Mesodermal cell (in vitro differentiated cells): ENCODE measurements at regions not wholly inside any gene's neighbourhood (a gene's known extent, or its start where the extent isn't known, plus 50 kb on each side); places are given as distances from the start of the nearest gene placed in this dataset.

Experiments used
- H3K27ac ChIP-seq: 2 replicates; pipeline ENCODE4 v1.7.0; 2013; ENCODE audit warnings: mild to moderate bottlenecking, low read depth, low read length, moderate library complexity; ENCODE audit not compliant: severe bottlenecking
- H3K36me3 ChIP-seq: 2 replicates; pipeline ENCODE4 v1.7.1; 2013; ENCODE audit warnings: mild to moderate bottlenecking, low read length, moderate library complexity; ENCODE audit not compliant: control insufficient read depth, insufficient read depth
- H3K4me1 ChIP-seq: one replicate; pipeline ENCODE4 v1.7.1; 2013; ENCODE audit warnings: mild to moderate bottlenecking, low read length; ENCODE audit not compliant: insufficient read depth, control insufficient read depth, poor library complexity, severe bottlenecking
- H3K4me3 ChIP-seq: 2 replicates; pipeline ENCODE4 v1.7.0; 2013; ENCODE audit warnings: low read length, control low read depth, mild to moderate bottlenecking; ENCODE audit not compliant: insufficient read depth, poor library complexity, severe bottlenecking; ENCODE audit errors: extremely low read depth
- H3K9me3 ChIP-seq: 2 replicates; pipeline ENCODE4 v1.7.1; 2013; ENCODE audit warnings: mild to moderate bottlenecking, low read length, moderate library complexity; ENCODE audit not compliant: control insufficient read depth
- WGBS, 2 experiments: methylation state at CpG; one replicate each; pipeline ENCODE4 v1.1.5; 2013; ENCODE audit warnings: missing lambda C conversion rate in 2 of 2; ENCODE audit not compliant: insufficient coverage in 2 of 2; 5-methylcytosine and 5-hydroxymethylcytosine counted together

DNA sequence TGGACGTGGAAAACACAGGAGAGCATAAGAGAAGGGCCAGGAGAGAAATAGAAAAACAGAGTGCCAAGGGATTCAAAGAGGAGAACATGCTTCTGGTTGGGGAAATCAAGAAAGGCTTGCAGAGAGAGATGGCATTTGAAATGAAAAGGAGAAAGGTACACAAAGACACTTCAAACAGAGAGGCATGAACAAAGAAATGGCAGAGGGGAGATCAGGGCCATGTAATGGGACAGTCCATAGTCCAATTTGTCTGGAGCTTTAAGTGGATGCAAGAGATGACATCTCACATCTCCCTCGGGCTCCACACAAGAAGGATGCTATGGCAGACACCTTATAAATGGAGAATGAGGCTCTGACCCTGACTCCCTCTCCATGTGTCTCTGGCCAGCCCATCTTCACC lies 331.1 kb downstream of the MLLT3 start:
- no peaks in the 10 kb centered on the region for H3K4me1 ChIP-seq
- 70 to 87% methylated on average over 2 of the region's 2 CpGs for WGBS, 2 experiments

DNA sequence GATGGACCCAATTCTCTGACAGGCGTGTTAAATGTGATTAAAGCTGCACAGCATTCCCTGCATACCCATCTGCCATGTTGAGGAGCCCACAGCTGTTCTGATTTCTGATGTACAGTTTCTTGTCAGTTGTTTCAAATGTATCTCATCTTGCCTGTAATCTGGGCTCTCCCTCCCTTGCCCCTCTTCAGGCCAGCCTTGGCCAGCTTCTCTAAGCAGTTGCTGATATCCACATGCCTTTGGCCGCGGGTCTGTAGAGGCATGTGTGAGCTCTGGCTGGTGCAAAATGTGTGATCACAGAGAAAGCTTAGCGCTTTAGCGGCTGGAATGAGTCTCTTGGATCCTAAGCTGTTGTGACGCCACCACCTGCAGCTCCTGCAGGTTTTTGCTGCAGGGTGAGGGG lies 332.0 kb downstream of the MLLT3 start:
- no peaks in the 10 kb centered on the region for H3K9me3 ChIP-seq
- H3K4me3 ChIP-seq: no peak overlapping the region
- H3K27ac ChIP-seq: no peak overlapping the region
- no peaks in the 10 kb centered on the region for H3K4me1 ChIP-seq
- no peaks in the 10 kb centered on the region for H3K36me3 ChIP-seq
- 85 to 97% methylated on average over 6 of the region's 6 CpGs for WGBS, 2 experiments

More for the DNA sequence above, 331.1 kb downstream of the MLLT3 start:
- Histone ChIP-seq H3K9me3 (no peaks in the 10 kb centered on the region), H3K4me3 (no peak overlapping the region), H3K36me3 (no peaks in the 10 kb centered on the region), H3K27ac (no peak overlapping the region)

DNA sequence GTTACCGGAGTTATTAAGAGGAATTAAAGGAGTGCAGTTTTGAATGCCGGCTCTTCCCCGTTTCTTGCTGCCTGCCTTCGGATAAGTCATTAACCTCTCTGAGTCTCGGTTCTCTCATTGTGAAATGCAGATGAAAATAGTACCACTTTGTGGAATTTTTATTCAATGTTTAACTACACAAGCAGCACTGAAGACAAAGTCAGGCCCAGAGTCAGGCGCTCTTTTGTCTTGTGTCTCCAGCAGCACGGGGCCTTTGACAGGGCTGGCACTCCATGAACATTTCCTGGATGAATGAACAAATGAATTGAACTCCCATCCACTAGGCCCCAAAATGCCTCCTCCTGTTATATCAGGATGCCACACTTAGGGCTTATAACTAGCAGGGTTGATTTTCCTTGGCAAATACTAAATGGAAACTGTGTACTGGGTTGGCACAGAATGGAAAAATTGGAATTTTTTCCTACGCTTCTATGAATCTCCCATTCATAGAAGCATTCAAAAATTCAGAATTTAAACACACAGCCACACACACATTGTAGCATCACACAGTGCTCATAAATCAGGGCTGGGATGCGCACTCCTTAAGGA lies 332.8 kb downstream of the MLLT3 start:
- Histone ChIP-seq H3K27ac (no peak overlapping the region), H3K9me3 (no peaks in the 10 kb centered on the region), H3K4me3 (no peak overlapping the region), H3K4me1 (no peaks in the 10 kb centered on the region), H3K36me3 (no peaks in the 10 kb centered on the region)
- WGBS, 2 experiments: 90 to 96% methylated on average over 4 to 5 of the region's 9 CpGs

DNA sequence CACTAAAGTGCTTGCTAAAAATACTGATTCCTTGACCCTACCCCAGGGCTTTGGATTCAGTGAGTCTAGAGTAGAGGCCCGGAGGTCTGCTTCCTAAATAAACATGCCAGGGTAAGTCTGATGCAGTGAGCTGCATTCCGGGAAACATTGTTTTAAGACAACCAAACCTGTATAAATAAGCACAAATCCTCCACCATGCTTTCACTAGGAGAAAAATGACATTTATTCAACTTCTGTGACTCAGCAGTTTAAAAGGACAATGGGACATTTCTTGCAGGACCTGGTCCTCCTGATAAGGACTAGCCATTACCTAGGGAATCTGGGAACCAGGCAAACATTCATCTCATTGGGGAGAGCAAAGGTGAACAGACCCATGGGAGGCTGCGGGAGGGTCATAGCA lies 335.3 kb downstream of the MLLT3 start:
- 93% methylated on average over 3 of the region's 3 CpGs; no CpG with 5 or more reads in 1 of the 2 experiments for WGBS, 2 experiments
- Histone ChIP-seq H3K4me3 (no peak overlapping the region), H3K27ac (no peak overlapping the region), H3K36me3 (no peaks in the 10 kb centered on the region), H3K4me1 (no peaks in the 10 kb centered on the region), H3K9me3 (no peaks in the 10 kb centered on the region)

DNA sequence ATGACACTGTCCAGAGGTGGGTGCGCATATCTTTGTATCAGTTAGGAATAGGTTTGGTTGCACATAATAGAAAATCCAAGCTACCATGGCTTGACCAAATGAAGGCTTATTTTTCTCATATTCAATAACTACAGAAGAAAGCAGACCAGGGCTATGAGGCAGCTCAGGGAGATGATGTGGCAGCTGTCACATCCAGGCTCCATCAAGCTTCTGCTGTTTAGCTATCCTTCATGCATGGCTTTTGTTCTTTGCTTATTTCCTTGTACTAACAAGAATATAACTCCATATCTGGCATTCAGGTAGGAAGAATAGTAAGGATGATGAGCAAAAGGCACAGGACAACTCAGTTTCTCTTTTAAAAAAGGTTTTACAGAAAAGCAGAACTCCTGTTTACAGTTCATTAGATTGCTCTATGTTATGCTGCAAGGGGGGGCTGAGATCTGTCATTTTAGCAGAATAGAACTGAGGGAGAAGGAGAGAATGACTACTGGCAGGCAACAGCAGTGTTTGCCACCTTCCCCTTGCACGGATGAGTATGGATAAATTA lies 336.1 kb downstream of the MLLT3 start:
- H3K27ac ChIP-seq: no peak overlapping the region
- H3K36me3 ChIP-seq: no peaks in the 10 kb centered on the region
- no peaks in the 10 kb centered on the region for H3K4me1 ChIP-seq
- no peak overlapping the region for H3K4me3 ChIP-seq
- 100% methylated on average over 1 of the region's 2 CpGs for WGBS, 2 experiments
- no peaks in the 10 kb centered on the region for H3K9me3 ChIP-seq

DNA sequence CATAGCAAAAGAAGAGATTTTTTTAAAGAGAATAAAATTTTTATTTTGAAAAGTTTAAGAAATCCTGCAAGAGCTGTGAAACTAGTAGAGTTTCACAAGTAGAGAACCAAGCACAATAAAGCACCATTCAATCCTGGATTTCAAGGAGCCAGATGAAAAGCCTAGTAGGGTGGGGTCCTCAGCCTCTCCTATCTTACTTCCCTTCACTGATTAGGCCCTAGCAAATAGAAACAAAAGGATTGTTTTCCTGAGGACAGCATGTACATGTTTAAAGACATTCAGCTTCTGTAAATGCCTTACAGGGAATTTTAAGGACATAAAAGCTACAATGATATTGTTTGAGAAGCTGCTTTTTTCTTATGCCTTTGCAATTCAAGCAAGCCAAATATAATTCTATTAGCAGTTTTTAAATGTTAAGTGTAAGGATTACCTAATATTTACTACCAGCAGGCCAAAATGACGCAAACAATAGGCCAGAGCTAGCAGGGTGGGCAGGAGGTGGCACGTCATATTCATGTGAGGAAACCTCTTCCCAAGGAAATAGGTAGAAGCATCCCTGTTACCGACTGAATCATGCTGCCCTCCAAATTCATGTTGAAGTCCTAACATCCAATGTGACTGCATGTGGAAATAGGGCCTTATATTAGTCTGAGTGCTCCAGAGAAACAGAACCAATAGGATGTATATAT lies 337.6 kb downstream of the MLLT3 start:
- Histone ChIP-seq H3K4me3 (no peak overlapping the region), H3K27ac (no peak overlapping the region), H3K36me3 (no peaks in the 10 kb centered on the region), H3K9me3 (no peaks in the 10 kb centered on the region), H3K4me1 (no peaks in the 10 kb centered on the region)
- 100% methylated on average over 2 of the region's 3 CpGs for WGBS, 2 experiments

DNA sequence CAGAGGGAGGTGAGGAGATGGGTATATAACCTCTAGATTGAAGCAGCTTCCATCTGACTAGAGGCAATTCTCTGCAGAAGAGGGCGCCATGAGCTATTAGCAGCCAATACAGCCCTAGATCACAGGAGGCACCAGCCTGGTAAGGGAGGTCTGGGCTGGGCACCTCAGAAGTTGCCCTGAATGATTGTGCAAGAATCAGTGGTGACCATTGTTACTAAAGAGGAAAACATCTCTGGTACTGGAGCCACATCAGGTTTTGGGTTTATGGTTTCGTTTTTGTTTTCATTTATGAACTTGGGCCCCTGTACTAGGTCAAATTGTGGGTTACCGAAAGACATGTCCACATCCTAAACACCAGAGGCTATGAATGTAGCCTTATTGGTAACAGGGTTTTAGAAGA lies 342.0 kb downstream of the MLLT3 start:
- no peaks in the 10 kb centered on the region for H3K4me1 ChIP-seq
- 94 to 97% methylated on average over 2 to 3 of the region's 3 CpGs for whole genome bisulfite sequencing, 2 experiments
- H3K36me3 ChIP-seq: no peaks in the 10 kb centered on the region
- no peak overlapping the region for H3K4me3 ChIP-seq
- peaks cover 15% of the 10 kb centered on the region for H3K9me3 ChIP-seq
- no peak overlapping the region for H3K27ac ChIP-seq

DNA sequence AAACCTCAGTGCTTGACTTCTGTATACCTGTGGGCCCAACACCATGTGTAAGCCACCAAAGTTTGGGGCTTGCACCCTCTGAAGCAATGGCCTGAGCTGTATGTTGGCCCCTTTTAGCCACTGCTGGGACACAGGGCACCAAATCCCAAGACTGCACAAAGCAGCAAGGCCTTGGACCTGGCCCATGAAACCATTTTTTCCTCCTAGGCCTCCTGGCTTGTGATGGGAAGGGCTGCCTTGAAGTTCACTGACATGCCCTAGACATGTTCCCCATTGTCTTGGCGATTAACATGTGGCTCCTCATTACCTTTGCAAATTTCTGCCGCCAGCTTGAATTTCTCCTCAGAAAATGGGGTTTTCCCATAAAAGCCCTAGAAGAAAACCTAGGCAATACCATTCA lies 345.5 kb downstream of the MLLT3 start:
- Histone ChIP-seq H3K4me3 (no peak overlapping the region), H3K27ac (no peak overlapping the region), H3K9me3 (peaks cover 20% of the 10 kb centered on the region), H3K4me1 (no peaks in the 10 kb centered on the region), H3K36me3 (no peaks in the 10 kb centered on the region)
- WGBS, 2 experiments: 100% methylated on average over 1 of the region's 2 CpGs; no CpG with 5 or more reads in 1 of the 2 experiments

DNA sequence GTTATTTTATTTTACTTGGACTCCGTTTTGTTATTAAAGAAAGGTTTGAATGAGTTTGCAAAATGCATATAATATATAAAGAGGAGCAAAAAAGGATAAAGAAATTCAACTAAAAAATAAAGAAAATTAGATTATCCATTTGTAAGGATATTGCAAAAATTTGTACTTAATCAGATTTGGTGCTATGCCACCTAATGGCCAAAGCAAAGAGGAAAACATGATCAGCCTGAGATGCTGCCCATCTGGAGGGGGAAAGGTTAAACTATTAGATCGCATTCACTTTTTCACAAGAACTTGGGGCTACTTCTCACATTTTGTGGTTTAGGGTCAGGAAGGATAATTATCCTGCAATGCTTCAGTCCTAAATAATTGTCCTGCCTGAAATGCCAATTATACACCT lies 350.6 kb downstream of the MLLT3 start:
- no peak overlapping the region for H3K4me3 ChIP-seq
- H3K27ac ChIP-seq: no peak overlapping the region
- WGBS, 2 experiments: 83% methylated on average over 1 of the region's 2 CpGs; no CpG with 5 or more reads in 1 of the 2 experiments
- H3K9me3 ChIP-seq: peaks cover 18% of the 10 kb centered on the region
- H3K4me1 ChIP-seq: no peaks in the 10 kb centered on the region
- H3K36me3 ChIP-seq: no peaks in the 10 kb centered on the region

DNA sequence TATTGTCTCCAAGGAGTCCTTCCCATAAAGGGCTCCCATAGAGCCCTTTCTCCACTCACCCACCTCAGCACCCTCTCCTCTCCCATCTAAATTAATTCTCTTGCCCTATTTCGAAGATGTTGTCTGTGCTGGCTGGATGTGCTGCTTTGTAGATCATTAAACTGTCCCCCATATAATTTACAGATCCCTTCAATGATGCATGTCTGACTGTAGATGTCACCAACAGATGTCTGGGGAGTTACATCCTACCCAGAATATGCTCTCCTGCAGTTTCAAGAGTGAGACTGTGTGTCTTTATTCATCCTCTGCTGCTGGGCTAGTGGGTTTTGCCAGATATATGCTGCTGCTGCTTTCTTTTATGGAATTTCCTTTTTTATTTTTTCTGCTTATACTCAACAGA lies 351.2 kb downstream of the MLLT3 start:
- Histone ChIP-seq H3K27ac (no peak overlapping the region), H3K36me3 (no peaks in the 10 kb centered on the region), H3K4me1 (no peaks in the 10 kb centered on the region), H3K9me3 (peaks cover 12% of the 10 kb centered on the region), H3K4me3 (no peak overlapping the region)
- 63% methylated on average over 1 of the region's 1 CpG; no CpG with 5 or more reads in 1 of the 2 experiments for WGBS, 2 experiments

DNA sequence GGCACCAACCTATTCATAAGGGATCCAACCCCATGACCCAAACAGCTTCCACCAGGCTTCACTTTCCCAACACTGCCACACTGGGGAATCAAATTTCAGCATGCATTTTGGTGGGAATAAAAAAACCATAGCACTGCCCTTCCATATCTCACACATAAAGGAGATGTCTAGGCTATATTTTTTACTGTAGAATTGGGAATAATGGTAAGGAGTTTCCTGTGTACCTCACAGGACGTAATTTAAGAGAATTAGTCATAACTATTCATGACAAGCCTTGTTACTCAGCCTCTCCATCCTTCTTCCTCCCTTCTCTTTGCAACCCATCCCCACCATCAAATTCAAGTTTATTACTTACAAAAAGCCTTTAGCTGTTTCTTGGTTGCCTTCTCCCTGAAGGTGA lies 352.1 kb downstream of the MLLT3 start:
- H3K27ac ChIP-seq: no peak overlapping the region
- no peak overlapping the region for H3K4me3 ChIP-seq
- peaks cover 3% of the 10 kb centered on the region for H3K9me3 ChIP-seq
- no peaks in the 10 kb centered on the region for H3K36me3 ChIP-seq
- no peaks in the 10 kb centered on the region for H3K4me1 ChIP-seq
- no CpG with 5 or more reads among the region's 1 CpG for WGBS, 2 experiments
